GM03348 (cell line): ENCODE measurements at regions not wholly inside any gene's neighbourhood (a gene's known extent, or its start where the extent isn't known, plus 50 kb on each side); places are given as distances from the start of the nearest gene placed in this dataset.
"Not testable (repeated sequence)": the region's sequence is repeated elsewhere in the genome, so short reads cannot be mapped to it uniquely, and the experiment has no call there.

Source experiments
- DNase-seq: peaks from one replicate; pipeline ENCODE4 v3.0.0; 2012; ENCODE audit warnings: low spot score

DNA sequence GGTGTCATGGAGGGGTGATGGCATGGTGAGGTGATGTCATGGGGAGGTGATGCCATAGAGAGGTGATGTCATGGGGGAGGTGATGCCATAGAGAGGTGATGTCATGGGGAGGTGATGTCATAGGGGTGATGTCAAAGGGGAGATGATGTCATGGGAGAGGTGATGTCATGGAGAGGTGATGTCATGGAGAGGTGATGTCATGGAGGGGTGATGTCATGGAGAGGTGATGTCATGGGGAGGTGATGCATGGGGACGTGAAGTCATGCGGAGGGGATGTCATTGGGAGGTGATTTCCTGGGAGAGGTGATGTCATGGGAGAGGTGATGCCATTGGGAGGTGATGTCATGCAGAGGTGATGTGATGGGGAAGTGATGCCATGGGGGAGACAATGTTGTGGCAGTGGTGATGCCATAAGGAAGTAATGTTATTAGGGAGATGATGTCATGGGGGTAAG lies 92.1 kb upstream of the C1orf174 start:
- no peak for DNase-seq

DNA sequence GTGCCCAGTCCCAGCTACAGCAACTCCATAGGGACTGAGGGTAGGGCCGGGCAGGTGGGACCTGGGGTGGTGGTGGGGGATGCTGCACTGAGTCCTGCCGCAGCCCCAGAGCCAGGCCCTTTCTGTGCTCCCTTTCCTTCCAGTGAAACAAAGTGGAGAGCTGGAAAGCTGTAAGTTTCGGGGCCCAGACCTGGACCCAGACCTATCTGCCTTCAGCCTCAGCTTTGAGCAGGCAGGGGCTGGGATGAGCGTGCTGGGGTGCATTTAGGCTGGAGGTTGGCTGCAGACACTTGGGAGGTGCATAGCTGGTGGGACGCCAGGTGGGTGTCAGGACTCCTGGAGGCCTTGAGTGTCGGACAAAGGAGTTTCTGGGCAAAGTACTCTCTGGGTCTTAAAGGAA lies 92.7 kb upstream of the C1orf174 start:
- DNase-seq, result no peak

DNA sequence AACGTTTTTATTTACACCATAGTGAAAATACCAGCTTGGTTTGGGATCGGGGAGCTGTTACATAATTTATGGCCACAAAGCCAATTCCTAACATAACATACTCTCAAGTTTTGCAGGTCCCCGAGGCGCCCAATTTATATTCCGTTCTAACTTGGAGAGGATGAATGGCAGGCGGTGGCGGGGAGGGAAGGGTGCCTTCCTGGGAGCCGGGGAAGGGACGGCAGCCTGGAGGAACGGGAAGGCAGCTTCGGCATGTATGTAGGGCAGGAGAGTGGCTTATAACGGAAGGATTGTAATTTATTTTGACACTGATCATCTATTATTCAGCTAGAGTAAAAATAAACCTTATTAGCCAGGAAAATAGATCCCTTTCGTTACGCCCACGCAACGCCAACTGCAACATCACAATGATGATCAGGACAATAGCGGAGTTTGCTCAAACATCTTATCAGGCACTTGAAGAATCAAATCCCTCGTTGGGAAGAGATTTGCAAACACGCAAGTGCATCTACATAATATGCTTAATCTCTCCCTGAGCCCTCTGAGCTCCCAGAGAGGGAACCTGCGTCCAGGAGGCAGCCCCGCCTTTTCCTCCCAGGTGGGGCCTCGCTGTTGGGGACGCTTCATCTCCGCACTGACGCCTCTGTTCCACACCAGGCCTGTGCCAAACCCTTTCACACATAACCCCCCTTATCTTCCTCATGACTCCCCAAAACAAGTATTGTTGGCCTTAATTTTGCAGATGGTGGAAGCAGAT lies 93.7 kb upstream of the C1orf174 start:
- DNase-seq, result no peak

DNA sequence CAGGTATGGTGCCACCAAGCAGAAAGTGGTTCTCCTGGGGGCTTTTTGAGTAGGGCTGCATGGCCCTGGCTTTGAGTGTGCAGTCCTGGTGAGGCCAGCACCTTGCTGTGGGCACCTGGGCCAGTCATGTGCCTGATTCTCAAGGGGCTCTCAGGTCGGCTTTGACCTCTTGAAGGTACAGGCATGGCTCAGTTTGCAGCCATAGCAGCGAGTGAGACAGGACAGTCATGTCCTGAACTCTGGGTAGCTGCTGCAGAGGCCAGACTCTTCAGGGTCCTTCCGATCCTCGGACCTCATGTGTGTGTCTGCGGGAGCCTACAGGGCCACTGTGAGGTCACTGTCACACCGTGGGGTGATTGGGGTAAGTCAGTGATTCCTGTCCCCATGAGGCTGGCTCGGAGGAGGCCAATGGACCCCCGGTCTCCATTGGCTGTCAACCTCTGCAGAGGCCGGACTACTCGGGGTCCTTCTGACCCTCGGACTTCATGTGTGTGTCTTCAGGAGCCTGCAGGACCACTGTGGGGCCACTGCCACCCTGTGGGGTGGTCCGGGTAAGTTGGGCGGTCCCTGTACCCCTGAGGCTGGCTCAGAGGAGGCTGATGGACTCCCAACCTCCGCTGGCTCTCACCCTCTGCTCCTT lies 95.2 kb upstream of the C1orf174 start:
- DNase-seq, result no peak

DNA sequence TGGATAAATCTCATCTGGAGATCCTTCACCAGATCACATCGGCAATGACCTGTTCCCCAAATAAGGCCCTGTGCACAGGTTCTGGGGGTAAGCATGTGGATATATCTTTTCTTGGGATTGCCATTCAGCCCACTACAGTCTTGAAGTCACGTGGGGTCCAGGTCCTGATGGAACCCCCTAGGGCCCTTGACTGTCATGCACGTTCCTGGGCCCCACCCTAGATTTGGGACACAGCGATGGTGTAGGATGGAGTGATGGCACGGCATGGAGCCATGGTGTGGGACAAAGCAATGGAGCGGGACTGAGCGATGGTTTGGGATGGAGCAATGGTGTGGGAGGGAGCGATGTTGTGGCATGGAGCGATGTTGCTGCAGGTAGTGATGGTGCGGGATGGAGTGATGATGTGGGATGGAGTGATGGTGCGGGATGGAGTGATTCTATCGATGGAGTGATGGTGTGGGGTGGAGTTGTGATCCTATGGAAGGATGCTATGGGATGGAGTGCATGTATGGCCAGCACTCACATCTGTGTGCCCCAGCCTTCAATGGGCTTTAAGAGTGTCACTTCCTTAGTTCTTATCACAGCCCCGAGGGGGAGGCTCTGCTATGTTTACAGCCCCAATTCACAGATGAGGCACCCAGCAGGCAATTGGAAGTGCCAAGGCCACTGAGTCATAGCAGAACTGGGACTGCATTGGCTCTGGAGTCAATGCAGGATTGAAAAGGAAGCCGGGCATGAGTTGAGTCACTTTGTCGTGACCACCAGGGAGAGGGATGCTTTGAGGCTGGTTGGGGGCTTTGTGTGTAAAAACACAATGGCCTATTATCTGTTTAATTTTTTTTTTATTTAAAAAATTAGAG lies 97.0 kb upstream of the C1orf174 start:
- no peak for DNase-seq

DNA sequence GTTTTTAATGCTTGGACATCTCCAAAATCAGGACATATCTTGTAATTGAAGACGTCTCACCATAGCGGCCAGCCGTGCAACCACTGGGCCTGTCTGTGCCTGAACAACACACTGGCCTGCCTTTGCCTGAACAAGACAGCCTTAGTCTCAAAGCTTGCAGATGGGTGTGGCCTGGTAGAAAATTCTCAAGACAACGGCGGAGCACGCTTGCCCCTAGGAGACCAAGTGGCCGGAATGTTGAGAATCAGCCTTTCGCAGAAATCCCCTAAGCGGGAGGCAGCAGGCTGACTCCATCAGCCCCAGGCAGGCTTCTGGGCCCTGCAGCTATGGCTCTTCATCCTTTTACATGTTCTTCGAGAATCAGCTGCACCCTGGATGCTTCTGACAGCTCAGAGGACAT lies 98.0 kb upstream of the C1orf174 start:
- no peak for DNase-seq

DNA sequence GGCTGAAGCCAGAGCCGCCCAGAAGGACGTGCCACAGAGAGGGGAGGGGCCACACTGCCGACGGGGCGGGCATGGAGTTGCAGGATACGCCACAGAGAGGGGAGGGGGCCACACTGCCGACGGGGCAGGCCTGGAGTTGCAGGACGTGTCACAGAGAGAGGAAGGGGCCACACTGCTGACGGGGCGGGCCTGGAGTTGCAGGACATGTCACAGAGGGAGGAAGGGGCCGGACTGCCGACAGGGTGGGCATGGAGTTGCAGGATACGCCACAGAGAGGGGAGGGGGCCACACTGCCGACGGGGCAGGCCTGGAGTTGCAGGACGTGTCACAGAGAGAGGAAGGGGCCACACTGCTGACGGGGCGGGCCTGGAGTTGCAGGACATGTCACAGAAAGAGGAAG lies 99.4 kb upstream of the C1orf174 start:
- DNase-seq, result not testable (repeated sequence)

DNA sequence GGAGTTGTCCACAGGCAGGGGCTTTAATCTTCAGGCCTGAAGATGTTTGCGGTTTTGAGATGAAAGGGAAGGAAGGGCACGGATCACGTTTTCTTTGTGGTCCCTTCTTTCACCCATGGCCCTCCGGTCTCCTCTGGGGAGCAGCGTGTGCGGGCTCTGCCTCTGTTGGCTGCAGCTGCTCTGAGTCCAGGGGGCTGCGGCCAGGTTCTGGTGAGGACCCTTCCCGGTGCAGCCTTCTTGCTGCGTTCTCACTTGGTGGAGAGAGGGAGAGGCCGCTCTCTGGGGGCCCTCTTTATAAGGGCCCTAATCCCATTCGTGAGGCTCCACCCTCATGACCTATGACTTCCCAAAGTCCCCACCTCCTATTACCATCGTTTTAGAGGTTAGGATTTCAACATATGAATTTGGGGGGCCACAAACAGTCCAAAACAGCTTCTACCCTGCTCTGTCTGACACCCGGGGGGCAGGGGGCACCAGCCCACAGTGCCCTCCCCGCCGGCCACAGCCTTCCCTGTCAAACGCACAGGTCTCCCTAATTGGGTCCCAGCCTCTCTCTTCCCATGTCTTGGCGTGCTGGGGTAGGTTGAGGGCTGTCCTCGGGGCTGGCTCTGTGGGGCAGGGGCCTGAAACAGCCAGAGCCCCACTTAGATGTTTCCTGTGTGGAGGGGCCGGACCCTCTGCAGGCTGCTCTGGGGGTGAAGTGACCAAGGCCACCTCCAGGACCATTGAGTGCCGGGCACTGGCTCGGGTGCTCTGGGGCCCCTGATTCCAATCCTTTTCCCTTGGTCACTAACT lies 100.1 kb upstream of the C1orf174 start:
- no peak for DNase-seq

DNA sequence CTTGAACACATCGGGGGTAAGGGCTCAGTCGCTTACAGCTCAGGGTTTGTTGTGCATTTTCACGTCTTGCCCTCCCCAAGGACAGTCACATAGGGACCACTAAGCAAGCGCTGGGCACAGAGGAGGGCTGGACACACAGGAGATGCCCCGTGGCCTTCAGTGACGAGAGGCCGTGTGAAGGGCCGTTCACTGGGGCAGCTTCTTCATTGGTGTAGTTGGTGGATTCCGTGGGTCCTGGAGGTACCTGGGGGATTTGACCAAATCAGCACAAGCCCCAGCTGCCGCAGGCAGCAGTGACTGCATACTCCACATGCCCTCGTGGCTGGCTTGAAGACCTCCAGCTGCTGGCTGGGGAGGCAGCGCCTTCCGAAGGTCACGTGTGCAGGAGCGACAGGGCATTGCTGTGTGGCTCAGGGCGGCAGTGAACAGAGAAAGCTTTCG lies 100.8 kb upstream of the C1orf174 start:
- no peak for DNase-seq

DNA sequence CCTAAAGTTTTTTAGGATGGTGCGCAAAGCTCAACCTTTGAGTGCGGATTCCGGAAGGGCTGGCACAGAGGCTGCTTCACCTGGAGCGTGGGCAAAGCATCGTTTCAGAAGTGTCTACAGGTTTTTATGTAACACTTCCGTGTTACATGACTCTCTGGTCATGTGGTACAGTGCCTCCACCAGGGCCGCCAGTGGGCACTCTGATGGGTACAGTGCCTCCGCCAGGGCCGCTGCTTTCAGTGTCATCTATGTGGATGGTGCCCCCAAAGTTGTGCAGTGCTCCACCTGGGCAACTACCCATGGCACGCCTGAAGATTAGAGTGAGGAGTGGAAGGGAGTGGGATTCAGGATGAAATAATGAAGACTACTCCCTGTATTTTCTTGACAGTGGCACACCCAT lies 101.4 kb upstream of the C1orf174 start:
- DNase-seq, result no peak

DNA sequence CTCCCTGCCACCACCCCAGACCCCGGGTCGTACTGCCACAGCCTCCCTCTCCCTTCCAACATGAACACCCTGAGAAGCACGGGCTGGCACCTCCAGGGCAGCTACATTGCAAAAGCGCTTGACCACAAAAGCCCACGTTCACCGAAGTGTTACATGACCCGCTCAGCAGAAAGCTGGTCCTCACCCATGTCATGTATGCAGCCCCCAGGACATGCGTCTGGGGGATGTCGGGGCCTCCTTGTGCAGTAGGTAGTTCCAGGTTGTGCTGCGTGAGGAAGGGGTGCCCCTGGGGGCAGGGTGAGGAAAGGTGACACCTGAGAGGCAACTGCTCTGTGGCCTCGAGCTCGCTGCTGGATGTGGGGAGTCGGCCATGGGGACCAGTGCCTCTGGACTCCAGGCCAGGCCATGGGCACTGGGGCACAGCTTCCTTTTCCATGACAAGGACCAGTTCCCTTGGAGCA lies 102.0 kb upstream of the C1orf174 start:
- no peak for DNase-seq

DNA sequence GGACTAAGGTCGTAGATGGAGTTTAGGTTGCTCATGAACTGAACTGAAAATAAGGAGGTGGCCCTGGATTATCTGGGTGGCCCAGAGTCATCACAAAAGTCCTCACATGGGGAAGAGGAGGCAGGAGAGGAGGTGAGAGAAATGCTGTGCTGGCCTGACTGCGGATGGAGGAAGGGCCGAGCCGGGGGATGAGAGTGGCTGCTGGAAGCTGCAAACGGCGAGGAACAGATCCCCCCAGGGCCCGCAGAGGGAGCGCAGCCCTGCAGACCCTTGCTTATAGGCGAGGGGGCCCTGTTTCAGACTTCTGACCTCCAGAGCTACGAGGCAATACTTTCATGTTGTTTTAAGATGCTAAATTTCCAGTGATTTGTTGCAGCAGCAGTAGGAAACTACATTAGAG lies 102.7 kb upstream of the C1orf174 start:
- DNase-seq, result no peak

DNA sequence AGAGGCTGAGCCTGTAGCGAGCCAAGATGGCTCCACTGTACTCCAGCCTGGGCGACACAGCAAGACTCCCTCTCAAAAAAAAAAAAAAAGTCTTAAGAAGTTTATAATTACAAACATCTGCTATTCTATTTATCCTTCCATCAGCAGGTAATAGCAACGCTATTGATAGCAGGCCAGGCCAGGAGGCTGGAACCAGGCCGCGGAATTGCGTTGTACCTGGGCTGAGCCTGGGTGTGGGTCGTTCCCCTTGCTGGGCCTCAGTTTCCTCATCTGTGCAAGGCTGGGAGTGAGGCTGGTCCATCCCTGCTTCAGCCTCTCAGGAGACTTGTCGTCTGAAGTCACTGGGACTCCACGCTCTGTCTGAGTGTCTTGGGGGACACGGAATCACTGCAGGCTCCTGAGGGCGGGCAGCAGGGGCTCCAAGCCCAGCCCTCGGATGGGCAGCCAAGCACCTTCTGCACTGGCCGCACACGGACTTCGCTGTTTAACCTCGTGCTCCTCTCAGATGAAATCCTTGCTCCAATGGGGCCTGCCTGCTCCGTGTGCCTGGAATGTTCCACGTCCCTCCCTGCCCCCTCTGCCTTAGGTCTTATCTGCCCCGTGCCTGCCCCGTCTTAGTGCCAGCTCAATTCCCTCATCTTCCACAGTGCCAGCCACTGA lies 103.9 kb upstream of the C1orf174 start:
- DNase-seq, result no peak

DNA sequence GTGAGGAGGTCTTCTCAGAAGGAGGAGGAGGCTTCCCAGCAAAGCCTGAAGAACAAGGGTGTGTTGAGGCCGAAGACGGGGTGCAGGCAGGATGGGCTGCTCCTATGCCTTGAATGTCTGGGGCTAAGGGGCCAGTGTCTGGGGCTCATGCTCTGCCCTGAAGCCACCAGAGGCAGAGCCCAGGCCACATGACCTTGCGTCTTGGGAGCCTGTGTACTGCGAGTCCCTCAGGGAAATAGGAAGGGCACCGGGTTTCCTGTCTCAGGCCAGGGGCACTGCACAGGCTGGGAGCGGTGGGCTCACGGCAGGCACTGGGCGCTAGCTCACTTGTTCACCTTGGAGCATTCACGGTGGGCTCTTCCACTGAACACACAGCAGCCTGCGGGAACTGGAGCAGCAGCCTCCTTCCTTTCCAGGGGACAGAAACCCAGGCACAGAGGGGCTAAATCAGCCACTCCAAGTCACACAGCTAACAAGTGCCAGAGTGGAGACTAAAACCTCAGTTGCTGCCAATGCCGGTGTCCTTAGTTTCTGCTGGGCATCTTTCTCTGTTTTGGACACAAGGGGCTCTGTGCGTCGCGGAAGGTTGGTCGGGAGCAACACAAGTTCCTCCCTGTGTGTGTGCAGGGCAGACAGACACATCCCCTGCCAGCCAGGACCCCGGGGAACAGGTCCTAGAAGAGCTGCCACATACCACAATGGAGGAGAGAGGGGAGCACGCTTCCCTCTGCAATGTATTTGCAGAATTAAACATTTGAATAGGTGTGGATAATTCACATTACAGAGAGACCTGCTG lies 104.8 kb upstream of the C1orf174 start:
- no peak for DNase-seq

DNA sequence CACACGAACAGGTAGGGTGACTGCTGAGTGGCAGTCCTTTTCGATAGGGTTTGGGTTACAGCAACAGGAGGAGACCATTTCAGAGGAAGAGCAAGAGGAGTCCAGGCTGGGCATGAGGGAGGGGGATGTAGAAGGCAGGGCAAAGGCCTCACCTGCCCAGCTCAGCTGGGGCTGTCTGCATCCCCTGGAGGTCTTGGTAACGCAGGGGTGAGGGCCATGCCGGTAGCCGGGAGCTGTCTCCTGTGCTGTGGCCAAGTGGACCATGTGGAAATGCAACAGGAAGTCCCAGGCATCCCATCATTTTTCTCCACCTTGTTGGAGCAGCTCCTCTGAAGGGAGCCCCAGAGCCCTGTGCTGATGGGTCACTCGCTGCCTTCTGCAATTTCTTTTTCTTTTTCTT lies 105.4 kb upstream of the C1orf174 start:
- DNase-seq, result no peak

DNA sequence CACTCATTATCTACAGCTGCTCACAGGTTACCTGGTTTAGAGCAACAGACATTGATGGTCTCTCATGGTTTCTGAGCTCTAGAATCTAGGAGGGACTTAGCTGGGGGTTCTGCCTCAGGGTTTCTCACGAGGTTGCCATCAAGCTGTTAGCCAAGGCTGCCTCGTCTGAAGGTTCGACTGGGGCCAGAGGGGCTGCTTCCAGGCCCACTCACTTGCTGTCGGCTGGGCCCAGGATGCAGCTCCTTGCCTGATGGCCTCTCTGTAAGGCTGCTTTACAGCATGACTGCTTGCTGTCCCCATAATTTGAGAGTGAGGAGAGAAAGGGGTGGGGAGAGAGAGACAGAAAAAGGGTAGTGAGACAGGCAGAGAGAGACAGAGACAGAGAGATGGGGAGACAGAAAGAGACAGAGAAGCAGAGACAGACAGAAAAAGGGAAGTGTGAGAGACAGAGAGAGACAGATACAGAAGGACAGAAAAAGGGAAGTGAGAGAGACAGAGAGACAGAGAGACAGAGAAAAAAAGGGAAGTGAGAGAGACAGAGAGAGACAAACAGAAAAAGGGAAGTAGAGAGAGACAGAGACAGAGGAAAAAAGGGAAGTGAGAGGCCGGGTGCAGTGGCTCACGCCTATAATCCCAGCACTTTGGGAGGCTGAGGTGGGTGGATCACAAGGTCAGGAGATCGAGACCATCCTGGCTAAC lies 106.8 kb upstream of the C1orf174 start:
- no peak for DNase-seq

DNA sequence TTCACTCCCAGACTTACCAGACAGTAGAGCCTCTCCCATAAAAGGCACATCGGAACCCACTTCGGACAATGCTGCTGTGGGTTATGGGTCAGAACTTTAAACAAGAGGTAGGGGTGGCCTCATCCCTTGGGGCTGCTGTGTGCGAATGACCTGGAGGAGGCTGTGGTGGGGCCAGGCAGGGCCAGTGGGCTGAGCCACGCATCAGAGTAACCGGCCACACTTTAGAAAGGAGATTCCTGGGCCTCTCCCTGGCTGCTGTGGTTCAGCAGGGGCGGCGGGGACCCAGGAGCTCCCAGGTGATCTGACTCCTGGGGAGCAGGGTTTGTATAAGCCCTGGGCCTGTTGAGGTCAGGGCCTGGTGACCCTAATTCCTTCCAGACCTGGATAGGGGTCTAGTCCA lies 110.2 kb upstream of the C1orf174 start:
- DNase-seq, result no peak

DNA sequence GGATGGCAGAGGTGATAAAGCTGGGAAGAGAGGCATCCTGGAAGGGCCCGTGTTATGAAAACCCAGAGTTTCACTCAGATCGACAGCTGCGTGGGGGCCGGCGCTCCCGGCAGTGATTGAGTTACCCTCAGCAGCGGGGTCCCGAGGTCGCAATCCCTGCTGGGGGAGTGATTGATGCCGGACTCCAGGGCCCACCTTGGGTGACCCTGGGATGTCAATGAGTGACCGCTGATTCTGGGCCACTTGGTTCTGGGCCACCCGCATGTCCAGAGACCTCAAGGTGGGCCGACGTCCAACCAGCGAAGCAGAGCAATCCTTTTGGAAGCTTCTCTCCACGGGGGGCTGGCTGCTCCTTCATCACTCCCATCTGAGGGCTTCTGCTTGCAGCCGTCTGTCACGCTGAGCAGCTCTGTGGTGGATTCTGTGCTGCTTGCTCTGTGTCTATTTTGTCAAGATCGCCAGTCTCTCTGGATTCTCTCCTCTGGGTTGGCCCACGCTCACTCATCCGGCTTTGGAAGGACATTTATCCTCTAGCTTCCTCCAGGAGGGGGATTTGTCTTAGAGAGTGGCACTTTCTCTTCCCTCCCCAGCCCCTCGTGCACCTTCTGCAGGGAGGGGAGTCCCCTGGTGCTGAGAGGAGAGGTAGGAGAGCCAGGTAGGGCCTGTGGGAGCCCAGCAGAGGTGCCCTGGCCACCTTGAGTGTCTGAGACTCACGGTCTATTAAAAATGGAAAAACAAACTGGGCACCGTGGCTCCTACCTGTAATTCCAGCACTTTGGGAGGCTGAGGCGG lies 110.9 kb upstream of the C1orf174 start:
- DNase-seq, result no peak
